HG03460 (cell line): ENCODE measurements at regions not wholly inside any gene's neighbourhood (a gene's known extent, or its start where the extent isn't known, plus 50 kb on each side); places are given as distances from the start of the nearest gene placed in this dataset.
"Not testable (repeated sequence)": the region's sequence is repeated elsewhere in the genome, so short reads cannot be mapped to it uniquely, and the experiment has no call there.

ENCODE experiments used
- ATAC-seq: cut with Tn5 transposase; IDR thresholded peaks from one replicate; pipeline ENCODE4 v1.9.1; 2021; ENCODE audit not compliant: unreplicated experiment

- no peak for ATAC-seq
Measured at GRCh38 chr14:105894978-105895881, 368.8 kb downstream of the TMEM121 start.

DNA sequence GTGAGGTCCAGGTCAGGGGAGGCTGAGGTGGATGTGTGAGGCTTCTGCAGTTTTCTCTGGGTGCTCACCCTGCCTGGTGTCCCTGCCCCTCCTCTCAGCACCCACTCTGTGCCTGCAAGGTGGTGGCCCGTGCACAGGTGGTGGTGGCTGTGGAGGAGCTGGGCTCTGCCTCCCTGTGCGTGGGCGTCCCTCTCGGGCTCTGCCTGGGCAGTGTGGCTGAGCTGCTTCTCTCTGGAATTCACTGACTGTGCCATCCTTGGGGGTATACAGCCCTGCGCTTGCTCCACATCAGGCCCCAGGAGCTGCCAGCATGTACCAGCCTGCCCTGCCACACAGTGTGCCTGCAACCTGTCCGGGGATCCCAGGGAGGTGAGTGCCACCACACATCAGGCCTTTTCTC, 369.8 kb downstream of the TMEM121 start:
- ATAC-seq = not testable (repeated sequence)

- not testable (repeated sequence) for ATAC-seq
Measured at GRCh38 chr14:105896961-105897724, 370.8 kb downstream of the TMEM121 start.

- ATAC-seq = no peak
Measured at GRCh38 chr14:105897725-105898113, 371.3 kb downstream of the TMEM121 start.

- no peak for ATAC-seq
Measured at GRCh38 chr14:105898482-105899010, 372.2 kb downstream of the TMEM121 start.

GRCh38 chr14:105899071-105899641, 372.8 kb downstream of the TMEM121 start:
- ATAC-seq = no peak

DNA sequence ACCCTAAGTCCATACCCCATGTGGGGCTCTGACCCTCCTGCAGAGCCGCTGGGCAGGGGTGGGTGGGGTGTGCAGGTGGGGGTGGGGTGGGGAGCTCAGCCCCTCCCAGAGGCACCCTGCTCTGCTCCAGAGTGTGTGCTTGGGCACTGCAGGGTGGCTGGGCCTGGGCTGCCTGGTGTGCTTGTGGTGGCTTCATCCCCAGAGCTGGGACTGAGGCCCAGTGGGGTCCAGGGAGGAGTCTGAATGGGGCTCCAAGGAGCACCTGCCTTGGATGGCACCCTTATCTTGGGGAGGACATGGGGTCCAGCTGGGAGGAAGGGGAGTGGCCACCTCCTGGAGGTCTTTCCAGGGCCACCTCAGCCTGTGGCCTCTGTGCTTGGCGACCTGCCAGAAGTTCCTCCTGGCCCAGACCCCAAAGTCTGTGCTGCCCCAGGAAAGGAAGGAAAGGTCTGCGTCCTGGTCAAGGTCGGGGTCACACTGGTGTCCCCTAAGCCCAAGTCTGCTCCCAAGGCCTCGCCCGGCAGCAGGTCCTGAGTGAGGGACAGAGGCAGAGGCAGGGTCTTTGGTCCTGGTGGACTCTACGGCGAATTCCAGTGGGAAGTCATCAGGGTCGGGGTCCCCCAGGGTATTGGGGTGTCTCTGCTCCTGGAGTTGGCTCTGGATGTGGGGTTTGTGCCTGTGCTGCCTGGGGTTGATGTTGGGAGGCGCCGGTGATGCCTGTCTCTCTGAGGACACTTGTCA, 373.4 kb downstream of the TMEM121 start:
- no peak for ATAC-seq

DNA sequence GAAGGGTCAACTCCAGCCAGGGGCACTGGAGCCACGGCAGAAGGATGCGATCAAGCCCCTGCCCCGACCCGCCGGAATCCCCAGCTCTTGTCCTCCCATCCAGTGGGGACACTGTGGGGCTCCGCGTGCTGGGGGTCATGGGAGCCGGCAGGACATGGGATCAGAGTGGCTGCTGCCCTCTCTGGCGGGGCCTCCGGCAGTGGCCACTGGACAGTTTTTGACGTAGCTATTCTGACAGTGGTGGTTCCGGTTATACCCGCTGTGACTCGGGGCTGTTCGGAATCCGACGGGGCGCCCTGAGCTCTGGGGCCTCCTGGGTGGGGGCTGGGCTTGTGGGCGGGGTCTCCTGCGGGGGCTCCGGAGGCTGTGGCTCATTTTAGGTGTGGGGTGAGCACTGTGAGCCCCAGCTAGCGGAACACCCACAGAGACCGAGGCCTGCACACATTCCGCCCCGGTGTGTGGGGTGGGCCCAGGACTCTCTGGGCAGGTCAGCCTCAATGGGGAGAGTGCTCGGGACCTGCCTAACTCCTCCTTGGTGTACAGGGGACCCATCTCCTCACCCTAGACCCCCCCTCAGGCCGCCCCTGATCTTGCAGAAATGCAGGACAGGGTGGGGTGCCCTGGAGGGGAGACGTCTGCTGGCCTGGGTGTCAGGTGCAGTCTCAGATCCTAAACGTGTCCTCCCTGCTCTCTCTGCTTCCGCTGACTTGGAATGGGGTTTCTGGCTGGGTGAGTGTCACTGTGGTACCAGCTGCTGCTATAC, 374.2 kb downstream of the TMEM121 start:
- ATAC-seq = no peak

GRCh38 chr14:105901226-105901625, 374.8 kb downstream of the TMEM121 start:
- no peak for ATAC-seq

DNA sequence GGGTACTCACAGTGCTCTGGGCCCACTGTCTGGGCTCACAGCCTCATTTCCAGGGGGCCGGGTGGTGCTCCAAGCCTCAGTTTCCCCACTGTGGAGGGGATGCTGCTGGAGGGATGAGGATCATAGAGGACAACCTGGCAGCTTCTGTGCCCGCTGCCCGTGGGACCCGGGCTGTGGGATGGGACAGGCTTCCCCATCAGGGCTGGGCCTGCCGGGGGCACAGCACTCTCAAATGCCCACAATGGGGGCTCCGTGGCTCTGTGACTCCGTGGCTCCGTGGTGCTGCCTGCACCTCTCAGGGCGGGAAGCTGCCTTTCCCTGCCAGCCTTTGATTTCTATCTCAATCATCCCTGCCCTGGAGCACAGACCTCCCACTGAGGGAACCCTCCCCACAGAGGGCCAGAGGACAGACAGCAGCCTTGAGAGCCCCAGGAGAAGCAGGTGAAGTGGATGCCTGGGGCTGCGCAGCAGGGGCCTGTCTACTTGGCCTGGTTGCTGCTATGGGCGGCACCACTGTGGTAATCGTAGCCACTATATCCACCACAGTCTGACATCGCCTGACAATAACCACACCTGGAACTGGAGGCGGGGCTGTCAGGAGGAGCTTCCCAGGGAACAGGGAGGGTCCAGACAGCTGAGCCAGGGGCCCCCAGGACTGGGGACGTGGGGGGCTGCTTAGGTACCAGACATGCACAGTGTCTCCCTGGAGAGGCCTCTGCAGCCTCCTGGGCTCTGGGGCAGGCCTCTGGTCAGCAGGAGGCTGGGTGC, 375.9 kb downstream of the TMEM121 start:
- no peak for ATAC-seq

GRCh38 chr14:105902899-105903165, 376.4 kb downstream of the TMEM121 start:
- ATAC-seq = not testable (repeated sequence)

GRCh38 chr14:105903971-105904370, 377.6 kb downstream of the TMEM121 start:
- no peak for ATAC-seq

DNA sequence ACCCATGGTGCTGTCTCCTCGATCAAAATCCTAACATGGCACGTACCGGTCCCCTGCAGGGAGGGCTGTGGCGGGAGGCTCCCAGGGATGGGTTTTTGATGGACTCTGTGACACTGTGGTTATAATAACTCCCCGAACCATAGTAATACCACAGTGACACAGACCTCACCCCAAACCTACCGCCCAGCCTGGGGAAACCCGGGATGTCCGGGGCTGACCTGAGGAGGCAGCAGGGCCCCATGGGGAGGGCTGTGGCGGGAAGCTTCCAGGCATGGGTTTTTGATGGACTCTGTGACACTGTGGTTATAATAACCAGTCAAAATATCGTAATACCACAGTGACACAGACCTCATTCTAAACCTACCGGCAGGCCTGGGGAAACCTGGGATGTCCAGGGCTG, 378.0 kb downstream of the TMEM121 start:
- no peak for ATAC-seq

DNA sequence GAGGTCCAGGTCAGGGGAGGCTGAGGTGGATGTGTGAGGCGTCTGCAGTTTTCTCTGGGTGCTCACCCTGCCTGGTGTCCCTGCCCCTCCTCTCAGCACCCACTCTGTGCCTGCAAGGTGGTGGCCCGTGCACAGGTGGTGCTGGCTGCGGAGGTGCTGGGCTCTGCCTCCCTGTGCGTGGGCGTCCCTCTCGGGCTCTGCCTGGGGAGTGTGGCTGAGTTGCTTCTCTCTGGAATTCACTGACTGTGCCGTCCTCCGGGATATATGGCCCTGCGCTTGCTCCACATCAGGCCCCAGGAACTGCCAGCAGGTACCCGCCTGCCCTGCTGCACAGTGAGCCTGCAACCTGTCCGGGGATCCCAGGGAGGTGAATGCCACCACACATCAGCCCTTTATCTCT, 379.1 kb downstream of the TMEM121 start:
- no peak for ATAC-seq

DNA sequence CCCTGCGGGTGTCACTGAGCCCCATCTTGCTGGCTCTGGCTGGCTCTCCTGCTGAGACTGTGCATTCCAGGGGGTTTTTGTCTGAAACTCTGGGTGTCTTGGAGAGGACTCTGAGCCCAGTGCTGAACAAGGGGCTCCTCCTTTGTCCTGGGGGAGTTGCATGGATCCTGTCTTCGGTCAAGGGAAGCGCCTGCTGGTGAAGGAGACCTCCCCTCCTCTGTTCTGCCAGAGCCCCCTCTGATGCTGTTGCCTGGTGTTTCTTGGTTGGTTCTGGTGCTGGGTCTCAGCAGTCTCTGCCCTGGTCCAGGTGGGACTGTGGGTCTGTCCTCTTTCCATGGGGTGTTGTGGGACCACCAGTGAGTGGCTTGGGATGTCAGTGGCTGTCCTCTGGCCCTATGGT, 380.9 kb downstream of the TMEM121 start:
- ATAC-seq = no peak

GRCh38 chr14:105908006-105908405, 381.6 kb downstream of the TMEM121 start:
- ATAC-seq = no peak

DNA sequence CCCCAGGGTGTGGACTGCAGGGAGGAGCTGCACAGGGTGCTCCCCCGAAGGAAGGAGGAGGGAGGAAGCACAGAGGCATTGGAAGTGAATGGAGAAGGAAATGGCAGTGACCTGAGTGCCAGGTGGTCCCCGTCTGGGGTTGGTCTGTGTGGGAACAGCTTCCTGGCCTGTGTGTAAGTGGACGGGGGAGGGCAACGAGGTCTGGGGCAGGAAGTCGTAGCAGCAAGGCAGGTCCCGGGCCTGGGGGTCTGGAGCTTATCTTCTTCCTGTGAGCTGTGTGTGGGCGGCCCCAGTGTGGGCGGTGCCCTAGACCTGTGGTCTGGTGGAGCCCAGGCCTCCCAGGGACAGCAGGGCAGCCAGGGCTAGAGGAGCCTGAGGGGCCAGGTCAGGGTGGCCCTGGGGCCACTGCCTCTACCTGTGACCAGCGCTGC, 382.1 kb downstream of the TMEM121 start:
- ATAC-seq = no peak

DNA sequence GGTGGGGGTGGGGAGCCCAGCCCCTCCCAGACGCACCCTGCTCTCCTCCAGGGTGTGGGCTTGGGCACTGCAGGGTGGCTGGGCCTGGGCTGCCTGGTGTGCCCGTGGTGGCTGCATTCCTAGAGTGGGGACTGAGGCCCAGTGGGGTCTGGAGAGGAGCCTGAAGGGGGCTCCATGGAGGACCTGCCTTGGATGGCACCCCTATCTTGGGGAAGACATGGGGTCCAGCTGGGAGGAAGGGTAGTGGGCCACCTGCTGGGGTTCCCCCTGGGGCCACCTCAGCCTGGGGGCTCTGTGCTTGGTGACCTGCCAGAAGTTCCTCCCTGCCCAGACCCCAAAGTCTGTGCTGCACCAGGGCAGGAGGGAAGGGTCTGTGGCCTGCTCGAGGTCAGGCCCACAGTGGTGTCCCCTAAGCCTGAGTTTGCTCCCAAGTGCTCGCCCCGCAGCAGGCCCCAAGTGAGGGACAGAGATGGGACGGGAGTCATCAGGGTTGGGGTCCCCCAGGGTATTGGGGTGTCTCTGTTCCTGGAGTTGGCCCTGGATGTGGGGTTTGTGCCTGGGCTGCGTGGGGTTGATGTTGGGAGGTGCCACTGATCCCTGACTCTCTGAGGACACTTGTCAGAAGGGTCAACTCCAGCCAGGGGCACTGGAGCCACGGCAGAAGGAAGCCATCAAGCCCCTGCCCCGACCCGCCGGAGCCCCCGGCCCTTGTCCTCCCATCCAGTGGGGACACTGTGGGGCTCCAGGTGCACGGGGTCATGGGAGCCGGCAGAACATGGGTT, 382.9 kb downstream of the TMEM121 start:
- ATAC-seq = no peak

GRCh38 chr14:105909828-105910120, 383.4 kb downstream of the TMEM121 start:
- ATAC-seq = not testable (repeated sequence)
